Umbilical cord (tissue), 1 donor: ENCODE measurements at regions not wholly inside any gene's neighbourhood (a gene's known extent, or its start where the extent isn't known, plus 50 kb on each side); places are given as distances from the start of the nearest gene placed in this dataset.
"Not testable (repeated sequence)": the region's sequence is repeated elsewhere in the genome, so short reads cannot be mapped to it uniquely, and the experiment has no call there.

Experiments
- DNase-seq: peaks from one replicate; pipeline ENCODE4 v3.0.0-alpha.2; 2015; ENCODE audit warnings: low spot score

DNA sequence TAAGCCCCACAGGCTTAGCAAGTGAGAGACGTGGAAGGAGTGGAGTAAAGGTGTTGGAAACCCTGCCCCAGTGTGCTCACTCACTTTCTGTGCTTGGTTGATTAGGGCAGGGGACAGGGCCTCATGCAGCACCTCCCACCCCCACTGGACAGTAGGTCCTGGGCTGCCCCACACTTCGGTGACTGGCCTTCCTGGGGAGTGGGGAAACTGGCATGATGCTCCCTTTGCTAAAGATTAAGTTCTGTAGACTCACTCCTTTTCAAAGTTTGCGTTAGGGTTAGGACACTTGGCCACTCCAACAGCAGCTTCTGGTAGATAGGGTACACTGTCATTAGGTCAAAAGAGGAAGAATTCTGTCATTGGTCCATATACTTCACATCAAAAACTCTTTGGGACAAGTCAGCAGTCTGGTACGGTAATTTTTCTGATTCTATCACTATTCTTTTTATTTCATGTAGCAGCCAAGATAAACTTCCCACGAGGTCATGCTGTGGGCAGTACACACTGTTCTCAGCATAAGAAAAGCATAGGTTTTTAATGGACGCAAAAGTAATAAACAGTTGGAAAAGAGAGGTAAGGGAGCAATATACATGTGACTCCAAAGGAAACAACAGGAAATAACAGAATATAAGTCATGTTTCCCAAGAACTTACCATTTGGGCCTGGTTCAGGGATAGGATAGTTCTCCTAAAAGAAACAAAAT, 106.6 kb upstream of the TERB2 start:
- not testable (repeated sequence) for DNase-seq

DNA sequence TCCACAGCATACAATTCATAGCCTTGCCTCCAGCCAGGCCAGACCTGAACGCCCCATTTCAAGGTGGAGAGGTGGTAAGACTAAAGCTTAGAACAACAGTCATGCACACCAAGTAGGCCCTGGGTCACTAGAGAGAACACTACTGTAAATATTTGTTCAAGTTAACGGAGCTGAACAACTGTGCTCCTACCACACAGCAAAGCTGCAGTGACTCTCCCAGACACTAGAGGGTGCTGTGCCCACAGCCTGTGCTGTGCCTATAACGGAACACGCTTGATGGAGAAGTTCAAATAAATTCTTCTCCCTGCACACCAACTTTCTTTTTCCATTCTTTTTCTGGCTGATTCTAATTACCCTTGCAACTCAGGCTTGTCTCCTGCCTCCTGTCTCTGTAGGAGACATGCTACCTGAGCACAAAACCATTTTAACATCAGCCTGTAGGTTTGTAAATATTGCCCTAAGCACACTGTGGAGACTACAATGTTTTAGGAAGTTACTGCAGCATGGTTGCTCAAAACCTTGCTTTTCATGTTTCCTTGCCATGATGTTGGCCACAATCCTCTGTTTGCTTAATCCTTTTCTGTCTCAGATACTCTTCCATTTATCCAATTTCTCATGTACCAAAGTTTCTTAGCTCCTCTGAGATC, 103.1 kb upstream of the TERB2 start:
- peak; percentile 44 for DNase-seq

DNA sequence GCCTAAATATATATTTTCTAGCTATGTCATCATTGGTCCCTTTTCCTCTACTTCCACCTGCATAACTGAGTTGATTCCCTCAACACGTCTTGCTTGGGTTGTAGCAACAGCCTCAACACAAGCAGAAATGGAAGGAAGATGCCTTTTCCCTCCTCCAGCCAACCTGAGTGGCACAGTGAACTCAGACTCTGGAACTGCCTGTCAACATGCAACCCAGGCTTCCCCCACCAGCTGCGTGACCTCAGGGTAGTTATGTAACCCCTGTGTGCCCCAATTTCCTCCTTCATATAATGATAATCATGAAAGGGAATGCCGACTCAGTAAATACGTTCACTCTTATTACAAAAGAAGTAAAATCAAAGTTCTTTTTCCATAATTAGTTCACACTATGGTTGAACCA, 101.8 kb upstream of the TERB2 start:
- DNase-seq, result not testable (repeated sequence)

DNA sequence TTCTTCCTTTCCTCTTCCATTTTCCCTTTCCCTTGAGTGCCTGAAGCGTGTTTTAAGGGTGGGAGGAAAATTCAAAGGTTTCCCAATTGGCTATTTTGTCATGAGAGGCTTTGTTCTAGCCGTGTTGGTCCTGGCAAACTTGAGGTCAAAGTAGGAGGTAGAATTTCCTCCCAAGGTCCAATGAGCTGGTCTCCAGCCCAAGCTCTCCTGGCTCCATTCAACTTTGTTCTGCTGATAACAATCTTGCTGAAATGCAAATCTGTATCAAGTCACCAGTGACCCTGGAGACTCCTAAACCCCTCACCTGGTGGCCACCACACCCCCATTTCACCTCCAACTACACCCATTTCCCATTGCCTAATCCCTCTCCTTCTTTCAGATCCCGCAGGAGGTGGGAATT, 100.2 kb upstream of the TERB2 start:
- DNase-seq, result not testable (repeated sequence)

DNA sequence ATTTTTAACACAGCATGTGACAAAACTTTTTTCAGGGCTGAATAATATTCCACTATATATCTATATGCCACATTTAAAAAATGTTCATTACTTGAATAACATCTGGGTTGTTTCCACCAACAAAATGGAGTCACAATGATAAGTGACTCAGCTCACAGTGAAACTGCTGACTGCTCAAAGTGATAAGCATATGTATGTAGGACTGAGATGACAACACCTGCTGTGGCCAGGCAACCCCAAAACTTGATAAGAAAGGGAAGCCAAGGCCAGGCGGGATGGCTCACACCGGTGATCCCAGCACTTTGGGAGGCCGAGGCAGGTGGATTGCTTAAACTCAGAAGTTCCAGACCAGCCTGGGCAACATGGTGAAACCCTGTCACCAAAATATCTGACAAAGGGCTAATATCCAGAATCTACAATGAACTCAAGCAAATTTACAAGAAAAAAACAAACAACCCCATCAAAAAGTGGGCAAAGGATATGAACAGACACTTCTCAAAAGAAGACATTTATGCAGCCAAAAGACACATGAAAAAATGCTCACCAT, 99.2 kb upstream of the TERB2 start:
- not testable (repeated sequence) for DNase-seq

DNA sequence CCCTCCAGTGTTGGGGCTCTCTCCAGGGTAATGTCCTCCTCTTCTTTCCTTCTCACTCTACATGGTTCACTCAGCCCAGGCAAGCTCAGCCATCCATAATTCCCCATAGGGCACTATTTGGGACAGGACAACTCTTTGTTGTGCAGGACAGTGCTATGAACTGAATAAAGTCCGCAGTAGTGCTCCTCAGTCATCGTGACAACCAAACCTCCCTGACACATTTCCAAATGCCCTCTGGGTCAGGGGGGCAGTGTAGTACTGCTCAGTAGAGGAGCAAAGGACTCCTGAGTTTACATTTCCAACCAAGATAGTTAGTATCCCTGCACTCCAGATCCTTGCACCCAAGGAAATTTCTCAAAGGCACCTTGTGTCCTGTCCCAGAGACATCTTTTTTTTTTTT, 97.4 kb upstream of the TERB2 start:
- not testable (repeated sequence) for DNase-seq

DNA sequence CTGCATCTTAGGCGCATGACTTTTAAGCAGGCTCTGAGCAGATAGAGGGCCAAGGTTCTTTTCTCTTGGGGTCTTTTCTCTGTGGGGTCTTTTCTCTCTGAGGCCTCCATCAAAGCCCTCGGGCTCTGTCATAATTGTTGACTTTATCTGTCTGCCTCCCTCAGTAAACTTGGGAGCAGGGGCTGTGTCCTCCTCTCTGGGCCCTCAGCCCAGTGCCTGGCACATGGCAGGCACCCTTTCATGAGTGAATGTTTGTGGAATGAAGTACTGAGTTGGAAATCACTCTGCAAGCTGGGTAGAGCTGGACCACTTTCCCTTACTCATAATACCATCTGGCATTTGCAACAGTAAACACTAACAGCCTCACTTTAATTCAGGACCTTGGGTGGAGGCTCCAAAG, 96.3 kb upstream of the TERB2 start:
- DNase-seq, result not testable (repeated sequence)

DNA sequence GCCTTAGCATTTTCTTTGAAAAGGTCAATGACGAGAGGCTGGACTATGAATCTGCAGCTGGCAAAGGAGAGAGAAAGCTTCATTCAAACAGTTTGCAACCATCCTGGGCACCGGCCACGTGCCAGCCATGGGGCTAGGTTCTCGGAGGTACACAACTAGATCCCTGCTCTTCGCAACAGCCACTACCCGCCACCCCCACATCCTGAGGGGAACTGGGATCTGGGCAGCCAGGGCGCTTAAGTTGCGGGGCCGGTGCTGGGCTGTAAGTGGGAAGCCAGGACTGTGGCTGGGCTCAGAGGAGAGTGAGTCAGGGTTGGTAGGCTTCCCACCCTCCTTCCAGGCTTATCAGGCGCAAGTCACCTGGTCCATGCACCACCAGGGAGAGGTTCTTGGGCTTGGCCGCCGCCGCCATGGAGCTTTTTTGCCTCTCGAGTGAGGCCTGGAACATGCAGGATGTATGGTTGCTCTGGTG, 95.0 kb upstream of the TERB2 start:
- DNase-seq, result no peak

DNA sequence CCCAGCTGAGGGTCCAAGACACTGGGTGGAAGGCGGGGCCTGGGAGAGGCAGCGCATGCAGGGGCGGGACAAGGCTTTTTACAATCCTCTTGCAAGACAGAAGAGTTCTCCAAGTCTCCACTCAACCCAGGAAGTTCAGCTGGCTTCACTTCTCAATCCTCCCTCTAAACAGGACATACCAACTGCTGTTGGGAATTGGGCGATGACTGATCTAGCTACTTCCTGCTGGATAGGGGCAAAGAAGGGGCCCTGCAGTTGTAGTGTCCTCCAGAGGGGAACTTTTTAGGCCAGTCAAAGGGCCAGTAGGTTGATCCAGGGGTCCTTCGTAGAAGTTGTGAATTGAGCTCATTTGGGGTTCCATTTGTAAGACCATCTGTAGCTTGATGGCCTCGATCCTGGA, 94.6 kb upstream of the TERB2 start:
- DNase-seq, result no peak

DNA sequence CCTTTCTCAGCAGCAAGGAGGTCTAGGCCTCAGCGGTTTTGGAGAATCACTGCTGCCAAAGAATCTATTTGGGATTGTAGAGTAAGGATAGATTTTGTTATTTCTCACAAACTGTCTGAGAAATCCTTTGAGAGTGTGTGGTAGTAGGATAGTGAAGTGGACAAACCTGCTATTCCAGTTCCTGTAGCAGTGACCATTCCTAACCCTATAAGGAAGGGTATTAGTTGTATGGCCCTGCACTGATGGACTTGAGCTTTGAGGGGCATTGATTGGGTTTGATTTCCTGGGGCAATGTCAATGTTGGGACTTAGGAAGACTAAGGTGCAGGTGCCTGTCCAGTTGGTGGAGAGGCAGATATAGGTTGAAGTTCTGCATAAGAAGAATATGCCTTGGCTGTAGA, 93.6 kb upstream of the TERB2 start:
- not testable (repeated sequence) for DNase-seq

DNA sequence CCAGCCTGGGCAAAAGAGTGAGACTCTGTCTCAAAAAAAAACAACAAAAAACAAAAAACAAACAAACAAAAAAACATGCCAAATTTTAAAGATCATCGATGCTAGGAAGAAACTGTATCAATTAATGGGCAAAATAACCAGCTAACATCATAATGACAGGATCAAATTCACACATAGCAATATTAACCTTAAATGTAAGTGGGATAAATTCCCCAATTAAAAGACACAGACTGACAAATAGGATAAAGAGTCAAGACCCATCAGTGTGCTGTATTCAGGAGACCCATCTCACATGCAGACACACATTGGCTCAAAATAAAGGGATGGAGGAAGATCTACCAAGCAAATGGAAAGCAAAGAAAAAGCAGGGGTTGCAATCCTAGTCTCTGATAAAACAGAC, 88.4 kb upstream of the TERB2 start:
- not testable (repeated sequence) for DNase-seq

DNA sequence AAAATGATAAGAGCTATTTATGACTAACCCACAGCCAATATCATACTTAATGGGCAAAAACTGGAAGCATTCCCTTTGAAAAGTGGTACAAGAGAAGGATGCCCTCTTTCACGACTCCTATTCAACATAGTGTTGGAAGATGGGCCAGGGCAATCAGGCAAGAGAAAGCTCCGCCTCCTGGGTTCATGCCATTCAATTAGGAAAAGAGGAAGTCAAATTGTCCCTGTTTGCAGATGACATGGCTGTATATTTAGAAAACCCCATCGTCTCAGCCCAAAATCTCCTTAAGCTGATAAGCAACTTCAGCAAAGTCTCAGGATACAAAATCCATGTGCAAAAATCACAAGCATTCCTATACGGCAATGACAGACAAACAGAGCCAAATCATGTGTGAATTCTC, 86.4 kb upstream of the TERB2 start:
- not testable (repeated sequence) for DNase-seq

DNA sequence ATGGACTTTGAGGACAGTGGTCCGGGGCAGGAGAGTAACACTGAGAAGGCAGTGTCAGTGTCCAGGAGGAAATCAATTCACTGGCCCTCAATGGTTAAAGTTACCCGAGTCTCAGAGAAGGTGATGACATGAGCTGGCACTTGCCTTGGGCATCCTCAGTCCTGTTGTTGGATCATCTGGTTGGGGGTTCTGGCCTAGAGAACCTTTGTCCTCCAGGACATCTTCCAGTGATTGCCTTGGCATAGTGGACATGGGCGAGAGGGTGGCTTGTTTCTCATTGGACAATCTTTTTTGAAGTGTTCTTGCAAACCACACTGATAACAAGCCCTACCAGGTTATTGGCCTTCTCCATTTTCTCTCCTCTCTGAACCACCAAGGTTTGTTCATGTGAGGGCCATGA, 83.4 kb upstream of the TERB2 start:
- DNase-seq, result no peak

DNA sequence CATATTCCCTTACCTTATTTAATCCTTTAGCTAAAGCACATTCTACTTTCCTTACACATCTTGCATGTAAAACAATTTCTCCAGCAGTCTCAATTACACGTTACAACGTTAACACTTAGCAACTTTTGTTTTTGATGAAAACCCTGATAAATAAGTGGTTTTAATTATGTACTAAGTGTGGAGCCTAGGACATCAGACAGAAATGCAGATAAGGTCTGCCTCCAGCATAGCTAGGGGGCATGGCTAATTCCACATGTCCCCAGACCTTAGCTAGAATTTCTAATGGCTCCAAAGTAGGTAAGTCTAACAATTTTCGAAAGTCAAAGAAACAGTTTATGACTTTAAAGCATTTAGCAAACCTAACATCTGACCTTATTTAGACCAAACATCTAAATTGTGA, 77.4 kb upstream of the TERB2 start:
- DNase-seq, result no peak

DNA sequence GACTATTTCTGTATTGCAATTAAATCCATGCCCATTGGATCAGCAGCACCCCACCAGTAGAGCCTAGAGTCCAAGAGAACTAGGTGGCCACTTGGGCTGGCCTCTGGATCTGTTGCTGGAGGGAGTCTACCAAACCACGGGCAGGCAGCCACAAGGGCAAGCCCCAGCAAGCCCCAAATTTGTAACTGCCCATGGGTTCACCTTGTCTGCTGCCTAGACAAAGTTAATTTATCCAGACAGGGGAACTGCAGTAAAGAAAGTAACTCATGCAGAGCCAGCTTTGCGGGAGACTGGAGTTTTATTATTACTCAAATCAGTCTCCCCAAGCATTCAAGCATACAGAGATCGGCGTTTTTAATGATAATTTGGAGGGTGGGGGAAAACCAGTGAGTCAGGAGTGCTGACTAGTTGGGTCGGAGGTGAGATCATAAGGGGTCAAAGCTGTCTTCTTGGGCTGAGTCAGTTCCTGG, 74.0 kb upstream of the TERB2 start:
- no peak for DNase-seq

DNA sequence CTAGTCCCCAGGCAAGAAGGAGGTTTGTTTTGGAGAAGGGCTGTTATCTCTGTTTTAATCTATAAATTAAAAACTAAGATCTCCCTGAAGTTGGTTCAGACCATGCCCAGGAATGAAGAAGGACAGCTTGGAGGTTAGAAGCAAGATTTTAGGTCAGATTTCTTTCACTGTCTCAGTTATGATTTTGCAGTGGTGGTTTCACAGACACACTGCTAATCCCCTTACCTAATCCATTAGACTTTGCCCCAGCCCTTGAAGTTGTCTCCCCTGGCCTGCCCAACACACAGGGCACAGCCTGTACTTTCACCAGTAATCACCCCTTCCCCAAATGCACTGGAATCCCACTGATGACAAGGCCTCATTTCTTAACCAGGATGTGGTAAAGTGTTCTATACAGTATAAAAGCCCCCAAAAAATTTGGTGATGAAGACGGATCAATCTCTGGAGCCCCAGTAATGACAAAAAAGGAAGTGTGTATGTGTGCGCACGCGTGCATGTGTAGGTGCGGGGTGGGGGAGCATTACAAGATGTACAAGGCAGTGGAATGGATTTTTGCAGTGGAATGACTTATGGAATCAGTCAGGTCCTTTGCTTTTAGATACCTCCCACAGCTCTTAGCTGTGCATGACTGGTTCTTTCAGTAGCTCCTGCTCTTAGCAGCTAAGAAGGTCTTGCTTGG, 73.1 kb upstream of the TERB2 start:
- DNase-seq, result no peak

DNA sequence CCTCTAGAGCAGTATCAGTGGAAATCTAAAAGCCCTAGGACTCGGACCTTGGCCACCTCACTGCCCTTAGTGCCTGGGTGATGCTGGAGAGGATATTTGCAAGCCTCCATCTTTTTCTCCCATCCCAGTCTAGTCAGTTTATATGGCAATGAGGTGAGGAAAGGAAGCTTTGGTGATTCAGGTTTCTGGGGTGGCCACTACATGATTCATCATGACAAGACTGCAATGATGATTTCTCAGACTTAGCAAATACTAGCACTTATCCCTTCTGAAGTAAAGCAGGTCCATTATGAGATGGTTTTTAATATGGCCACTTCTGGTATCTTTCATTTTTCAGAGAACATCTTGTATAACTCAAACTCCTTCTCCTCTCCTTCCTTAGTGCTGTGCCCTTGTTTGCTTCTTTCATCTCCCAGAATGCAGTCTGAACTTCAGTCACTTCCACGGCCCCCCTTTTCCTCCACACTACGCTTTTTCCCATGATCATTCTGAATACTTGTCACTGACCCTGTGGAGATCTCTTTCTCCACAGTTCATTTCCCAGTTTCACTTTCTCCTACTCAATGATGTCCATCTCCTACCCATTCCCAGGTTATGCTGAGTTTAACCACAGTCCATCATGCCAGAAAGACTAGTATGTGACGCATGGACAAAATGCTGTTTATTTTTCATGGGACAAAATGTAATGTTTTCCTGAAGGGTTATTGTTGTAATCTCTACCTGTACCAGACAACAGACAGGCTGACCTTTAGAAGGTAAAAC, 57.4 kb upstream of the TERB2 start:
- not testable (repeated sequence) for DNase-seq

DNA sequence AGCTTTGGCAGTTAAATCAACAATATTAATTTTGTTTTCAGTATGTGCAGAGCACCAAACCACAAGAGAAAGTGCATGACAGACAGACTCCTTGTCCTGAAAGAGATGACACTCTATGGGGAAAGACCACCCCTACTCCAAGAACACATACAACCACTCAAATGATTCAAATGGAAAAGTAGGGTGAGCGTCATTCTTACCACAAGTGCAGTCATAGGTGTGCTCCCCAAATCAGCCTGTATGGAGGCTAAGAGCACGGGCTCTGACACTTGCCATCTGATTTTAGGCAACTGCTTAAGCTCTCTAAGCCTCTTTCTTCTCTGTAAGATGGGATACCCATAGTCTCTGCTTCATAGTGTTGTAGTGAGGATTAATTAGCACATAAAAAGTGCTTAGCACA, 56.7 kb upstream of the TERB2 start:
- DNase-seq, result not testable (repeated sequence)

DNA sequence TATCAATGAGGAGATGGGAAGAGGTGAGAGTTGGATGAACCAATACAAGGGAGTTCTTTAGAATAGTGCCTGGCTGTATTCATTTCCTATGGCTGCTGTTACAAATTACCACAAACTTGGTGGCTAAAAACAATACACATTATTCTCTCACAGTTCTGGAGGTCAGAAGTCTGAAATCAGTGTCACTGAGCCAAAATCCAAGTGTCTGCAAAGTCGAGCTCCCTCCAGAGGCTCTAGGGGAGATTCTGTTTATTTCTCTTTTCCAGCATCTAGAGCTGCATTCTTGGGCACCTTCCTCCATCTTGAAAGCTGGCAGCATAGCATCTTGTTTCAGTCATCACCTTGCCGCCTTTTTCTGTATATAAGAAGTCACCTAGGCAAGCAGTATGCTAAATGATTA, 55.7 kb upstream of the TERB2 start:
- DNase-seq, result not testable (repeated sequence)

DNA sequence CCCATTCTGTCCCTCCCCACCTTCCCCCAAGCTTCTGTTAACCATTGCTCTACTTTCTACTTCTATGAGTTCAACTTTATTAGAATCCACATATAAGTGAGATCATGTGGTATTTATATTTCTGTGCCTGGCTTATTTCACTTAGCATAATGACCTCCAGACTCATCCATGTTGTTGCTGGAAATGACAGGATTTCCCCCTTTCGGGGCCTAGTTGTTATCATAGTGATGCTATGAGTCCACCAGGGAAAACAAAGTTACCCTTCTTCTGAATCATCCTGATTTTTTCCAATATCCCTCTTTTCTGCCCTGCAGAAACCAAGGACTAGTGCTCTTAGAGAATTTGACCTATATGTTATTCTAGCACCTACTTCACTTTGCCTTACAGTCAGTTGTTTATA, 53.2 kb upstream of the TERB2 start:
- DNase-seq, result peak; percentile 64

DNA sequence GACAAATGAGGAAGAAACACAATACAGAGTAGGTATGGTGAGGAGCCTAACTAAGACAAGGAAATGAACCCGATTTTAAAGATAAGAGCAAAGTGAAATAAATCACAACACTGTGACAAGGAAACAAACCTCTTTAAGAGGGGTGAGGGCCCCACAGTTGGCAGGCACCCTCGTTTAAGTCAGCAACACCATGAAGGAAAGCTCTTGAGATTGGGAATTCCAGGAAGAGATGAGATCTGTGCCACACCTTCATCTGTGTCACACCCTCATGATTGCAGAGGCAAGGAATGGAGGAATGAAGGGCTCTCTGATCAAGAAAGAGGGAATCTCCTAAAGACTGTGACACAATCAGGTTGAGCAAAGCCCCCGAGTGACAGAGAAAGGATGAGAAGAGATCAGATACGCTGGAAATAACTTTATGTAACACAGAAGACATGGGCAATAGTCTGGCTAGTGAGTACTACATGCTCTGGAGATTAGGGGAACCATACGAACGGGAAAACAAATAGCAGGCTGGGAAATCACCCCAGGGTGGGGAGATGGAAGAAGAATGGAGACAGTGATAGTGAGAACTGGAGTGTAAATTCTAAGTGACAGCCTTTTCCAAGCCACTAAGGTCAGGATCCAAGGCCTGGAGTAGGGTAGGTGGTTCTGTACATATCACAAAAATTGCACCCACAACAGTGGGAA, 51.7 kb upstream of the TERB2 start:
- DNase-seq, result peak; percentile 7
